Muscle of back (tissue), 3 donors: ENCODE measurements at regions not wholly inside any gene's neighbourhood (a gene's known extent, or its start where the extent isn't known, plus 50 kb on each side); places are given as distances from the start of the nearest gene placed in this dataset.

Experiments
- DNase-seq, 3 donors: peaks; one replicate each; pipeline versions ENCODE4 v3.0.0 to v3.0.0-alpha.2; 2013

DNA sequence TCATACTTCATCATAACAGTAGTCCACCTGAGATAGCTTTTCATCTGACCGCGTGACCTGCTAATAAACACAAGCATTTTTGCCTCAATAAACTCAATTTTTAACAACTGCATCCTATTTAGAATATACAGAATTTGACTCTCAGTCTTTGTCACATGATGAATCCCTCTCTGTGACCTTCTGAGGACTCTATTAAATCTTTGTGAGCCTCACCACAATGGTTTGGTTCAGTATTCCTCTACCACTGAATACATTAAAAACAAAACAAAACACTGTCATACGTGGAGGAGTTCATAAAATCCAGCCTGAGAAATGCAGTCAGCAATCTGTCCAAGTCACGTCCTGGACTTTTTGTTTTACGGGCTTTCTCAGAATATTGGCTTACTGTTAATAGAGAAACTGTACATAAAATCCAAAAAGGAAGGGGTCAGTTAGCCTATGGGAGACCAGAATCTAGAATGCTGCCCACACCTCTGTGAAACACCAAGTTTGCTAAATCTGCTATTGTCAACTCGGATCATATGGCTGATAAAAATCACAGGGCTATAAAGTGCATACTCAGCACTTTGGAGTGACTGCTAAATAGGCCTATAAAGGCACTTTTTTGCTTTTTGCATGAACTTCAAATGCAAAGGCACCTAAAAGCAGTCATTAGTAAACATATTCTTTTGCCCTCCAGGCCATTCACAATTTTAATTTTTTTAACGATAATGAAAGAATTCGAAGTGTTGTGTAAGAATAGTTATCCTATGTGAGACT lies 190.3 kb upstream of the HDDC2 start:
- no peak for DNase-seq

DNA sequence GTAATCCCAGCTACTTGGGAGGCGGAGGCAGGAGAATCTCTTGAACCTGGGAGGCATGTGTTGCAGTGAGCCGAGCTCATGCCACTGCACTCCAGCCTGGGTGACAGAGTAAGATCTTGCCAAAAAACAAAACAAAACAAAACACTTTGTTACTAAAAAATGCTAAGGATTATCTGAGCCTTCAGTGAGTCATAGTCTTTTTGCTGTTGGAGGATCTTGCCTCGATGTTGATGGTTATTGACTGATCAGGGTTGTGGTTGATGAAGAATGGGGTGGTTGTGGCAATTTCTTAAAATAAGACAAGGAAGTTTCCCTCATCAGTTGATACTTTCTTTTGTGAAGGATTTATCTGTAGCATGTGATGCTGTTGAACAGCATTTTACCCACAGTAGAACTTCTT lies 196.8 kb upstream of the HDDC2 start:
- DNase-seq, result no peak

DNA sequence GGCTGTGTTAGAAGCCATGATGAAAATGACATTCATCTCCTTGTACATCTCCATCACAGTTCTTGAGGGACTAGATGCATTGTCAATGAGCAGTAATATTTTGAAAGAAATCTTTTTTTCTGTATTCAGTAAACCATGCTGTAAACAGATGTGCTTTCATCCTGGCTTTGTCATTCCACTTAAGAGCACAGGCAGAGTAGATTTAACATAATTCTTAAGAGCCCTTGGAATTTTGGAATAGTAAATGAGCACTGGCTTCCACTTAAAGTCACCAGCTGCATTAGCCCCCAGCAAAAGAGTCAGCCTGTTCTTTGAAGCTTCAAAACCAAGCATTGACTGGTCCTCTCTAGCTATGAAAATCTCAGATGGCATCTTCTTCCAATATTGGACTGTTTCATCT lies 197.8 kb upstream of the HDDC2 start:
- no peak for DNase-seq

DNA sequence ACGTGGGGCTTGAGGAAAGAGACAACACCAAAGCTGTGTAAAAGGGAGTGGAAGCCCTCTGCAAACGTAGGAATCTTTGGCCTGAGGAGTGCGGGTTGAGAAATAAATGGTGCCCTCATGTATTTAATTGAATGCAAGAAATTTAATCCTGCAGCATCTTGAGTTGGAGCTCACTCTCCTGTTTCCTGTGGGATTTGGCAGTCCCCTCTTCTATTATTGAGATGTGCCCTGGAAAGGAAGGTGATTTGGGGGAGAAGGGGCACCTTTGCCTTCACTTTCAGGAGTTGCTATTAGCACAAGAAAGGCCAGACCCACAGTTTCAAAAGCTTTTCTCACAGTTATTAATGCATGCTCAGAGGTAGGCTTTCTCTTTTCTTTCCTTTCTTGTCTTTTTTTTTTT lies 201.4 kb upstream of the HDDC2 start:
- DNase-seq, result no peak

DNA sequence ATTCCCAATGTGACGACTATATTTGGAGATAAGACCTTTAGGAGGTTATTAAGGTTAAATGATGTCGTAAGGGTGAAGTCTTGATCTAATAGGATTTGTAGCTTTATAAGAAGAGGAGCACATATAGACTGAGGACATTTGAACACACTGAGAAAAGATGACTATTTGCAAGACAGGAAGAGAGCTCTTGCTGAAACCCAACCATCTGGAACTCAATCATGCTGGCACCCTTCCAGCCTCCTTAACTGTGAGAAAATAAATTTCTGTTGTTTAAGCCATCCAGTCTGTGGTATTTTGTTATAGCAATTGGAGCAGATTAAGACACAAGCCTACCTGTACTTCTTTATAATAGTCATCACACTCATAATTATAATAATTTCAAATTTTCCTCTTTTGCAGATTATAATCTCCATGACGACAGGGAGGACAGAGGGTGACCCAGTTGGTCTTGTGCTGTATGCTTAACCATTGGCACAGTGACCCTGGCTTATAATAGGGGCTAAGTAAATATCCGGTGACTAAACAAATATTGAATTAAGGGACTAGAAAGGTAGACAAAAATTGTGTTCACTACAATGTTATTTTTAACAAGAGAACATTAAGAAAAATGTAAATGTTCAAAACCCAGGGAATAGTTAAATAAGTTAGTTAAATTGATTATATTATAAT lies 206.4 kb upstream of the HDDC2 start:
- peak; percentile 16 to 44 (median 22) for DNase-seq

DNA sequence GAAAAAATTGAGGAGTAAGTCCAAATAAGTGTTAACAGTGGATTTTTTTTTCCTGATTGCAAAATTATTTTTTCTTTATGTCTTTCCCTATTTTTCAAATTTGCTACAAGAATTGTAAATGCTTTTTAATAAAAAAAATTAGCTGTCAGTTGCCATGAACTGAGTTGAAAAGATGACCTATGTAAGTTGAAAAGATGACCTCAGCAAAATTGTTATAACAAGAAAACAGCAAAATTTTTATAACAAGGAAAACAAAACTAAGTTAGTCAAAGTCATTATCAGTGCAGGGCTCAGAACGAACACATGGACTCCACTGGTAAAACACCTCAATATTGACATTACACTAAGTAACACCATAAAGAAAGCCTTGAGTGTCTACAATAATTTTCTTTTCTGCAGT lies 207.0 kb upstream of the HDDC2 start:
- DNase-seq, result no peak

DNA sequence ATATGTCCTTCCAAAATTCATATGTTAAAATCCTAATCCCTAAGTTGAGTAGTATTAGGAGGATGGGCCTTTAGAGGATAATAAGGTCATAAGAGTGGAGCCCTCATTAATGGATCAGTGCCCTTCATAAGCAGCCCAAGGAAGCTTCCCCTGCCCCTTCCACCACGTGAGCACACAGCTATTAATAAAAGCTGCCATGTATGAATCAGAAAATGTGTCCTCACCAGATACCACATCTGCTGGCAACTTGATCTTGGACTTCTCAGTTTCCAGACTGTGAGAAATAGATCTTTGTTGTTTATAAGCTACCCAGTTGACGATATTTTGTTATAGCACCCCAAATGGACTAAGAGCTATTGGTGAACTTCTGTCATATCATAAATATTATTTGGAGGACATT lies 207.7 kb upstream of the HDDC2 start:
- DNase-seq, result no peak

DNA sequence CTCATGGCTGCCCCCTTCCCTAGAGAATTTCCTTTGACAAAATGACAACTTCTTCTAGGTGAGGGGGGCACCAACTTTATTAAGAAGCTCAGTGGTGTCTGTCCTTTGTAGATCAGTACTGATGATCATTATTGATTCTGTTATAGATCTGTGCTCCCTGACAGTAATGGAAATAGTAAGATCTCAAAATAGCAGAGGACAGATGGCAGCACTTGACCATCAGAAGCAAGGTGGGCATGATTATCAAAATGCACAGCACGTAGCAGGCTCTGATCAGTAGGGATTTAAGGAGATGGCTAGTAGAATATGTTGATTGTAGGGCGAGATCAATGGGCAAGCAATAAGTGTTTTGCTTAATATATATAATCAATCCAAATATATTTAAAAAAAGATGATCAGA lies 208.6 kb upstream of the HDDC2 start:
- no peak for DNase-seq

DNA sequence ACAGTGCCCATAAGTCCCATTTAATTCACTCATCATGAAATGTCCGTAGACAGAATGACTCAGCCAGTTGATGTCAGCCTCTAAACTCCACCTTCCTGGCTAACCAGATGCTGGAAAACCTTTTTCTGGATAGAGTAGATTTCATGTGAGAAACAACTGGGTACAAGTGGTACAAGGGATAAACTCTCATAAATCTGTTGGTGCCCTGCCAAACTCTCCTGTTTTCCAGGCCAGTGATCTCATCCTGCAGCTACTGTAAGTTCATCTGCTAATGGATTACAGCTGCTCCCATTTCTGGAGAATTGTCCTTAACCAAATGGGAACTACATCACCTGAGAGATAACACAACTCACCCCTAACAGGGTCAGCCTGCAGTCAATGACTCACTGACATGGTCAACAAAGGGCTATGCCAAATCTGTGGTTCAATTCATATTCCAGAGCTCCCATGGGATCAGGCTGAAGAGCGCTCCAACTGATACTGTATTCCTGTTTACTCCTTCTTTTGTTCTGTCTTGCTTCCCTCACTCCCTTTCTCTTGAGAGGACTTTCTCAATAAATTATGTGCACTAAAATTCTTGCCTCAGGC lies 210.1 kb upstream of the HDDC2 start:
- no peak for DNase-seq

DNA sequence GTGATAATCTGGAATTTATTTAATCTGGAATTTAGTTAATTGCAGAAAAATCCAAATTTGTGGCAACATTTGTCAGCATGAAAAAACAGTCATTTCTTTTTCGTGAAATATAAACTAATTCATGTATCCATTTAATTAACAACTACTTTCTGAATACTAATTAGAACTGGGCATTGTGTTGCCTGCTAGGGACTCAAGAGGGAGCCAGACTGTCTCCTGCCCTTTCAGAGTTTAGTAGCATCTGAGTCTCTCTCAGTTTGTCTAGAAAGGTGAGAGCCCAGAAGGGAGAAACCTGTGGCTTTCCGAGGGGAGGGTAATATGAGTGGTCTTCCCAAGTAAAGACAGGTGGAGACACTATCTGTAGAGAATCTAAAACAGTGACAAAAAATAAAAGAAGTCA lies 210.9 kb upstream of the HDDC2 start:
- no peak for DNase-seq

DNA sequence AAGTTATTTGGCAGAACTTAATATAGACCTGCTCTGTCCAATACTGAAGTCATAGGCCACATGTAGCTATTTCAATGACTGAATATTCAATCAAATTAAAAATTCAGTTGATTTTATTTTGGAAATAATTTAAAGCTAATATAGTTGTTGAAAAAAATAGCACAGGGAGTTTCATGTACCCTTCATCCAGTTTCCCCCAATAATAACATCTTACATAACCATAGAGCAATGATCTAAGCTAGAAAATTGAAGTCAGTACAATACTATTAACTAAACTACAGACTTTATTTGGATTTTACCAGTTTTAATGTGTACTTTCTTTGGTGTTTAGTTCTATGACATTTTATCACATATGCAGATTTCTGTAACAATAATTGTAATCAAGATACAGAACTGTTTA lies 212.2 kb upstream of the HDDC2 start:
- DNase-seq, result no peak

DNA sequence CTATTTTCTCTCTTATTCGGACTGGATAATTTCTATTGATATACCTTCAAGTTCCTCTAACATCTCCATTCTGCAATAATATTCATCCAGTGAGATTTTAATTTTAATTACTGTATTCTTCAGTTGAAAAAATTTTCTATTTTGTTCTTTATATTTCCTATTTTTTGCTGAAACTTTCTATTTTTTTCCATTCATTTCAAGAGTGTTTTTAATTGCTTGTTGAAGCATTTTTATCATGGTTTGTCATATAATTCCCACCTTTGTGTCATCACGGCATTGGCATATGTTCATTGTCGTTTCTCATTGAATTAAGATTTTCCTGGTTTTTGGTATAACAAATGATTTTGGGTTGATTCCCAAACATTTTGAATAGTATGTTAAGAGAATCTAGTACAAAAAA lies 214.9 kb upstream of the HDDC2 start:
- DNase-seq, result no peak

DNA sequence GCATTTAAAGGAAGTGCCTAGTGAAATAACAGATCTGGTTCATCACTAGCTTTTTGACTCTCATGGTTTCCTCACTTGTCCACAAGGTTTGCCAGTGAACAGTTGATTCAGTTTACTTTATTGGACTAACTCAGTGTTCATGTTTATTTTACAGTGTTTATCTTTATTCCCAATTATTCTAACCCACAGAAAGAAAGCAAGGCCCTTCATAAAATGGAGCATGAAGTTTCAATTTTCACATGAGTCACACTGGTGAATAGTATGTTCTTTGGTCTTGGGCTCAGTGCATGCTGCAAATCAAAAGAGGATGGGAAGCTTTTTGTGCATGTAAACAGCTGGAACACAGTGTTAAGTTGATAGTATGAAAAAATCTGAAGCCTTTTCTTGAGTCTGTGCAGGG lies 217.6 kb upstream of the HDDC2 start:
- DNase-seq, result no peak

DNA sequence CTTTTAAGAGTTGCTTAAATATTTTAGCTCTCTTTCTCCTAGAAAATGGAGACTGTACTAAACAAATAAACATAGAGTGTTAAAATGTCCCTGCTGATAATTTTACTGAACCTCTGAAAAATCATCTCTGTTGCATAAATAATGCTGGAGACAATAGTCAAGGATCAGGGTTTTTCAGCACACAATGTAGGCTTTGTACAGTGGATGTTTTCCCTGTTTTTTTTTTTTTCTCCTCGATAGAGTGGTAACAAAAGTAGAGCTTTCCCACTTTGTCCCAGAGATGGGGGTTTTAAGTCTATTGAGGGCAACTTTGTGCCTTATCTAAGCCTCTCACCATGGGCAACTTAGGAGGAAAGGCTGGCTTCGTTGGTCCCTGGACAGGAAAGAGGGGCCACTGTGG lies 222.6 kb upstream of the HDDC2 start:
- no peak for DNase-seq

DNA sequence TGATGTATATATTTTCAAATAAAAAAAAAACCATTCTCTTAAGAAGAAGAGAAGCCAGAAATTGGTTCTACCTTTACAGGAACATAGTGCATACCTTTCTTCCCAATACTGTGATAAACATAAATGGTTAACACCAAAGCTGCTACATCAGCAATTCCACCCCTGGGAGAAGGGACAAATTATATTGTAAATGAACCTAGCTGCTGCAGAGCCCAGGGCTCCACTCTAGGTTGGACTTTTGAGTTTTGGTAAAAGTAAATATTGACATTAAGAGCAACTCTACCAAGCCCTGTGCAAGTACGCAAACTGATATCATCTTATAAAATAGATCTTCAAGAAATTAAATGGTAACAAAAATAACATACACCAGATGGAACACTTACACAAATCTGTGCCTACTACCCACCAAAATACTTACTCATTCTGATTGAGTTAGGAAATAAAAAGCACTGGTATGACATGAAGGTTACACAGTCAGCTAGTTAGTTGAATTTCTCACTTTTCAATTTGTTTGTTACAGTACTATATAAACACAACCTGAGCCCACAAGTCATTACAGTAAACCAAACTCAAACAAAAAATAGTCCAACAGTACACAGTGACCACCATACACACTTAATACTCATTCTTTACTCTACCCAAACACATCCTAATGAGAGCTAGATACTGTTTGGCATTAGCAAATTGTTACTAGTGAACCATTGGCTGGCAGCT lies 223.3 kb upstream of the HEY2 start:
- DNase-seq, result no peak

DNA sequence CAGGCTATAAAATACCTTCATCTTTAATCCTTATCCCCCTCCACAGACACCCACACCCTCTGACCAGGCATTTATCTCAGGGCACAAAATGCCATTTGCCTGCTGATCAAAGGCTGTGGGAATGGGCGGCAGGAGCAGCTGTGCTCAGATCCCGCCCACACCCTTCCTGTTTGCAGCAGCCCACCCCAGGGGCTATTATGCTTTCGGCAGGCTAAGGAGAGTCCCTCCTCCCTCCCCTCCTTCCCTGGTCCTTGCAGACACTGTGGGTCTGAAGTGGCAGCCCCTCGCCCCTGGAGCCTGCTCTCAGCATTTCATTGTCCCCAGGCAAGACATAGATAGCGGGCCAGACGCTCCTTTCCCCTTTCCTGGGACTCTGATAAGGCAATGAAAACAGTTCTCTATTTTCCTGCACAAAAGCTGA lies 220.8 kb upstream of the HEY2 start:
- no peak for DNase-seq

DNA sequence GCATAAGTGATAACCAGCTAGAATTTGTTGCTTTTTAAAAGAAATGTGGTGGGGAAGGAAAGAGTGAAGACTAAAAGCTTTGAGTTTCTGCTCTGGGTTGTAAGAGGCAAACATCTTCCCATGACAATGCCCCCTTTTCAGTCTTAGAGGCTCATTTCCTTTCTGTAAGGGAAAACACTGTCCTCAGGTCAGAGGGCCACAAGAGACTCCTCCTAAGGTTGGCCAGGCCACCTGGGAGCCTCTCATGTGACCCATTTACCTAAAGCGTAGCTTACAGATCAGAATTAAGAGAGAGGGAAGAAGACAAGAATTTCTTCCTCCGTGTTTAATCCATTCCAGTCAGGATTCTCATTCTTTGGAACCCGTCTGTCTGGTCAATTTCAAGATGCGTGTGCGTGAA lies 220.4 kb upstream of the HEY2 start:
- DNase-seq, result no peak

DNA sequence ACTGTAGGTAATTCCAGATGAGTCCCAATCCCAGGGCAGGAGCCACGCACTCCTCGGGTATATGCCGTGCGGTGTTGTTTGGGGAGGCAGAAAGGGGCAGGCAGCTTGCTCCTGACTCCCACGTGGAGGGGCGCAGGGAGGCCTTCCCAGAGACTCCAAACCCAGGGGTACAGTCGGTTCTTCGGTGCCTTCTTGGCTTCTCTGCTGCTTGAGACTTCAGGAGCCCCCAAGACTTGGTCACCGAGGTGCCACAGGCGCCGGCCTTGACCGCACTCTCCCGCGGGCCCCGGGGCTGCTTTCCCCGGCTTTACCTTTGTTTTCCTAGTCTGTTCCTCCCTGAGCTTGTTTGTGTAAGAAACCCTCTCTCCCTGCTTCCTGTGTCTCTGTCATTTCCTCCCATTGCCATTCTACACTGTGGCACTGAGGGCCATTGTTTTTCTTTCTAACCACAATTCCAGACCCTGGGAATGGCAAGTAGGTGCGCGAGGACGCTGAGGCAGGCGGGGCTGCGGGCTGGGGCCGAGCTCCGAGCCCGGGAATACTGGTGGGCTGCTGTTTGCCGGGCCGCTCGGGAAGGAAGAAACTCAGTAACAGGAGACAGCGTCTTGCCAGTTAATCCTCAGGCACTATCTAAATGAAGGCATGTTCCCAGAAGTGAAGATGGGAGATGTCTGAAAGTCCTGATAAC lies 215.6 kb upstream of the HEY2 start:
- peak in 1 of 3 donors; percentile 12 for DNase-seq

DNA sequence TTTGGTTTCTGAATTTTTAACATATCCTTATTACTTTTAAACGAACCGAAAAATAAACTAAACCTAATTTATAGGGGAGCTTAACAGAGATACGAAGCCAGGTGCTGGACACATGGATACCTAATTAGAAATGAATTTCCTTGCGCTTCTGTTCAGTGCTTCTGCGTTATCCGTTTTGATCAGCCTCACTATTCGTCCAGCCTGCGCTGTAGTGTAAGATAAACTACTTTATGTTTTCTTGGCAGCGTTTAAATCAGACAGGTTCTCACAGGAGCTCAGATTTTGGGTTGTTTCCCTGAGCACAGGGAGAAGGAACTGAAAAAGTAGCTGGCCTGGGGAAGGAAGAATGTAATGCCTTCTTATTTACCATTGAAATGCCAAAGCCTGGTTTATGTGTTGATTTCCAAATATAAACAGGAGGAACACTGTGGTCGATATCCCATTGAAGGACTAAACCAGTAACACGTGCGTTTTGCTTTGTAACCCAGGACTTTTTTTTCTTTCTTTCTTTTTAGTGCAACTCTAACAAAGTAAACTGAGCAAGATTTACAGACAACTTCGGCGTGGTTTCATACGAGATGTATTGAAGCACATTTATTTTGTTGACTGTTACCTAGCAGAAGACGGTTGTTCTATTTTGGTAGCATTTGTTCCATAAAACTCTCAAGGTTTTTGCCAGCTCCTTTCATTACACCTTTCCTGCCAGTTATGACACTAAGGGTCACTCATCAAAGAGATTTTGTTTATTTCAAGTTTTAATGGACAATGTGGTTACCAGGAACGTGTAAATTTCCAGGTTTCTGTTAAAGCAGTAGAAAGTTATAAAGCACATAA lies 214.8 kb upstream of the HEY2 start:
- no peak for DNase-seq

DNA sequence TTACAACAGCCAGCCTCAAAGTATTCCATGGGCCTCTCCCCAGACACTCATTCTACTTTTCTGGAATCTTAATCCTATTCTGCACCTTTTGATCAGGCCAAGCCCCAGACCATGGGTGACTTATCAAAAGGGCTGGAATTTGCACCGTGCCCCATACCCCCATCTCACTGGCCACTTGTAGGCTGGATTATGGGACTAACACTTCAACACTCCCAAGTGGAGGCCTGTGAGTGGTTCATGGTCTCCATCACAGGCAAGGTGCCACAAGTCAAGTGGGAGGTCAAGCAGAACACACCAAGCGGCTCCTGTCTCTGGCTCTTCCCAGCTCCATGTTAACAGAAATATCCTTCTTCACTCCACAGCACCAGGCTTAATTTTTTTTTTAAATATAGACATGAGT lies 212.3 kb upstream of the HEY2 start:
- DNase-seq, result no peak

DNA sequence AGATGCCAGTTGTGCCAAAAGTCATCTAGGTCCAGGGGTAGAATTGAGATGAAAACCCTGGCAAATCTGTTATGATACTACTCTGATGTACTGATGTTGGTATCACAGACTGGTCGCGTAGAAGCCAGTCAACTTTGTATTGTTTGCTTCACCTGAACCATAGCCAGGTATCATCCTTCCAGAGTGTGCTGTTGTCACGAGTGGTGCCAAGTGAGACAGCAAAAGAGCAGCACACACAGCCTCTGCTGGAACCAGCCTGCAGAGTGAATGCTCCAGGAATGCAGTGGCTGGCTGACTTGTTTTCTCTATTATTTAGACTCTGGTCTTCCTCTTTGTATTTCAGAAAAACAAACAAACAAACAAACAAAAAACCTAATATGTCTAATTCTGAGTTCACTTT lies 209.5 kb upstream of the HEY2 start:
- no peak for DNase-seq
